B cell (primary cell): ENCODE measurements at regions not wholly inside any gene's neighbourhood (a gene's known extent, or its start where the extent isn't known, plus 50 kb on each side); places are given as distances from the start of the nearest gene placed in this dataset.

Source experiments
- EZH2 ChIP-seq: IDR thresholded peaks from 2 replicates; pipeline ENCODE4 v1.6.1; 2012; ENCODE audit warnings: borderline replicate concordance, low read depth, mild to moderate bottlenecking, moderate library complexity, low read length; ENCODE audit not compliant: insufficient read depth, poor library complexity, severe bottlenecking
- TF ChIP-seq, protein P1 (sequence below): fragments of 200-600 bp; IDR thresholded peaks from one replicate; pipeline ENCODE4 v1.8.0; 2022; ENCODE audit warnings: antibody characterized with exemption, mild to moderate bottlenecking

DNA sequence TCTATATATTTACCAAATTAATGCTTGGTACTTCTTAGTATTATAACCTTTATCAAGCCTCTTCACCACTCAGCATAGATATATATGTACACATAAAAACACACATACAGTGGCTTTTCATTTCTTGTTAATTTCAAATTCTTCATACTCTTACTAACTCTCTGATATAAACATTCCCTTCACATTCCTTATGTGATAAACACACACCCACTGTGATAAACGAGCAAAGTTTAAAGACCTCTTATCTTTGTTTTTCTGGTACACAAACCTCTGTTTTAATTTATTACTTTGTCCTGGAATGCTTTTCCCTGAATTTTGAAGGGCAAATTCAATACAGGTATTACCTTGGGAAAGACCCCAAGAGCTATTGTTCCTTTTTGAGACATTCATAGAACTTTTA, 379.1 kb upstream of the TMPRSS15 start:
- TF ChIP-seq, protein P1, sequence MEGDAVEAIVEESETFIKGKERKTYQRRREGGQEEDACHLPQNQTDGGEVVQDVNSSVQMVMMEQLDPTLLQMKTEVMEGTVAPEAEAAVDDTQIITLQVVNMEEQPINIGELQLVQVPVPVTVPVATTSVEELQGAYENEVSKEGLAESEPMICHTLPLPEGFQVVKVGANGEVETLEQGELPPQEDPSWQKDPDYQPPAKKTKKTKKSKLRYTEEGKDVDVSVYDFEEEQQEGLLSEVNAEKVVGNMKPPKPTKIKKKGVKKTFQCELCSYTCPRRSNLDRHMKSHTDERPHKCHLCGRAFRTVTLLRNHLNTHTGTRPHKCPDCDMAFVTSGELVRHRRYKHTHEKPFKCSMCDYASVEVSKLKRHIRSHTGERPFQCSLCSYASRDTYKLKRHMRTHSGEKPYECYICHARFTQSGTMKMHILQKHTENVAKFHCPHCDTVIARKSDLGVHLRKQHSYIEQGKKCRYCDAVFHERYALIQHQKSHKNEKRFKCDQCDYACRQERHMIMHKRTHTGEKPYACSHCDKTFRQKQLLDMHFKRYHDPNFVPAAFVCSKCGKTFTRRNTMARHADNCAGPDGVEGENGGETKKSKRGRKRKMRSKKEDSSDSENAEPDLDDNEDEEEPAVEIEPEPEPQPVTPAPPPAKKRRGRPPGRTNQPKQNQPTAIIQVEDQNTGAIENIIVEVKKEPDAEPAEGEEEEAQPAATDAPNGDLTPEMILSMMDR, result no peak
- TF ChIP-seq EZH2, result no peak
